Stimulated activated naive CD8-positive, alpha-beta T cell treated with anti-CD3 and anti-CD28 coated beads, Interleukin-15, amount 100 ng/mL, for 72 hours (primary cell): ENCODE measurements at regions not wholly inside any gene's neighbourhood (a gene's known extent, or its start where the extent isn't known, plus 50 kb on each side); places are given as distances from the start of the nearest gene placed in this dataset.
A peak's percentile ranks its signal among the peaks of the same experiment; 100 is the strongest.

Experiments
- ATAC-seq: fragments of 150-1000 bp; cut with Tn5 transposase; 2 replicates; pipeline ENCODE4 v1.10.0; 2021; ENCODE audit warnings: mild to moderate bottlenecking, moderate library complexity
- DNase-seq, 2 donors: peaks; one replicate each; pipeline ENCODE4 v3.0.0; 2021 to 2022
- H3K27ac Mint-ChIP-seq, 2 donors: one replicate each; pipeline ENCODE4 v1.8.0; 2022; ENCODE audit warnings: mild to moderate bottlenecking in 2 of 2, mixed read lengths in 2 of 2, moderate library complexity in 2 of 2
- H3K27me3 Mint-ChIP-seq: one replicate; pipeline ENCODE4 v1.8.0; 2022; ENCODE audit warnings: mixed read lengths
- H3K4me1 Mint-ChIP-seq: one replicate; pipeline ENCODE4 v1.8.0; 2022; ENCODE audit warnings: mild to moderate bottlenecking, mixed read lengths
- H3K4me3 Mint-ChIP-seq, 2 donors: one replicate each; pipeline ENCODE4 v1.8.0; 2022; ENCODE audit warnings: mild to moderate bottlenecking in 2 of 2, mixed read lengths in 2 of 2, moderate library complexity in 1 of 2
- H3K9me3 Mint-ChIP-seq, 2 donors: one replicate each; pipeline ENCODE4 v1.8.0; 2022; ENCODE audit warnings: mixed read lengths in 2 of 2

GRCh38 chr14:56745097-56745496 lies 65.2 kb downstream of the OTX2 start:
- Mint-ChIP-seq H3K9me3 (no peaks in the 10 kb centered on the region), H3K27ac (no peak overlapping the region), H3K4me1 (no peaks in the 10 kb centered on the region), H3K27me3 (peaks cover 11% of the 10 kb centered on the region), H3K4me3 (no peak overlapping the region)
- DNase-seq (no peak), ATAC-seq (no peak)

- H3K4me3 Mint-ChIP-seq: no peak overlapping the region
These were observed 66.3 kb downstream of the OTX2 start for GRCh38 chr14:56744016-56744415.

GRCh38 chr14:56742391-56742878 lies 67.8 kb downstream of the OTX2 start:
- no peaks in the 10 kb centered on the region for H3K9me3 Mint-ChIP-seq
- no peak for DNase-seq
- no peaks in the 10 kb centered on the region for H3K27me3 Mint-ChIP-seq
- no peak overlapping the region for H3K27ac Mint-ChIP-seq
- ATAC-seq: no peak
- no peaks in the 10 kb centered on the region for H3K4me1 Mint-ChIP-seq
- no peak overlapping the region for H3K4me3 Mint-ChIP-seq

More at GRCh38 chr14:56744016-56744415, 66.3 kb downstream of the OTX2 start:
- ATAC-seq: no peak
- no peak overlapping the region for H3K27ac Mint-ChIP-seq
- H3K27me3 Mint-ChIP-seq: peaks cover under 1% of the 10 kb centered on the region
- no peaks in the 10 kb centered on the region for H3K9me3 Mint-ChIP-seq
- no peak for DNase-seq
- H3K4me1 Mint-ChIP-seq: no peaks in the 10 kb centered on the region

- Mint-ChIP-seq H3K9me3 (no peaks in the 10 kb centered on the region), H3K4me1 (no peaks in the 10 kb centered on the region), H3K27me3 (no peaks in the 10 kb centered on the region), H3K4me3 (no peak overlapping the region), H3K27ac (no peak overlapping the region)
- ATAC-seq (no peak), DNase-seq (no peak)
These were observed 69.0 kb downstream of the OTX2 start for GRCh38 chr14:56741325-56741724.

GRCh38 chr14:56738020-56738419 lies 72.3 kb downstream of the OTX2 start:
- Mint-ChIP-seq H3K4me1 (no peaks in the 10 kb centered on the region), H3K4me3 (no peak overlapping the region), H3K27ac (peak overlapping the region in 1 of 2 donors; percentile 19), H3K9me3 (no peaks in the 10 kb centered on the region), H3K27me3 (peaks cover 14% of the 10 kb centered on the region)
- DNase-seq: no peak
- ATAC-seq: no peak

- no peaks in the 10 kb centered on the region for H3K9me3 Mint-ChIP-seq
- peaks cover 39% of the 10 kb centered on the region for H3K27me3 Mint-ChIP-seq
- ATAC-seq (no peak), DNase-seq (no peak)
- no peaks in the 10 kb centered on the region for H3K4me1 Mint-ChIP-seq
- H3K27ac Mint-ChIP-seq: no peak overlapping the region
- no peak overlapping the region for H3K4me3 Mint-ChIP-seq
These were observed 76.9 kb downstream of the OTX2 start for GRCh38 chr14:56733396-56733795.

GRCh38 chr14:56731187-56731586 lies 79.1 kb downstream of the OTX2 start:
- H3K4me3 Mint-ChIP-seq: no peak overlapping the region
- H3K27me3 Mint-ChIP-seq: peaks cover 47% of the 10 kb centered on the region
- no peaks in the 10 kb centered on the region for H3K9me3 Mint-ChIP-seq
- H3K4me1 Mint-ChIP-seq: no peaks in the 10 kb centered on the region
- ATAC-seq: no peak
- no peak overlapping the region for H3K27ac Mint-ChIP-seq
- DNase-seq: no peak

GRCh38 chr14:56730538-56731145 lies 79.6 kb downstream of the OTX2 start:
- peak overlapping the region in 1 of 2 donors; percentile 54 for H3K27ac Mint-ChIP-seq
- H3K4me3 Mint-ChIP-seq: no peak overlapping the region
- no peaks in the 10 kb centered on the region for H3K9me3 Mint-ChIP-seq
- peaks cover 47% of the 10 kb centered on the region for H3K27me3 Mint-ChIP-seq
- ATAC-seq (no peak), DNase-seq (no peak)
- H3K4me1 Mint-ChIP-seq: no peaks in the 10 kb centered on the region

- no peaks in the 10 kb centered on the region for H3K4me1 Mint-ChIP-seq
- DNase-seq: no peak
- ATAC-seq: no peak
- H3K4me3 Mint-ChIP-seq: no peak overlapping the region
- H3K27ac Mint-ChIP-seq: no peak overlapping the region
- H3K27me3 Mint-ChIP-seq: peaks cover 42% of the 10 kb centered on the region
- H3K9me3 Mint-ChIP-seq: no peaks in the 10 kb centered on the region
These were observed 86.3 kb downstream of the OTX2 start for GRCh38 chr14:56724013-56724412.

GRCh38 chr14:56723418-56723817 lies 86.9 kb downstream of the OTX2 start:
- ATAC-seq (no peak), DNase-seq (no peak)
- Mint-ChIP-seq H3K4me3 (no peak overlapping the region), H3K27ac (no peak overlapping the region), H3K4me1 (no peaks in the 10 kb centered on the region), H3K9me3 (no peaks in the 10 kb centered on the region), H3K27me3 (peaks cover 48% of the 10 kb centered on the region)

- H3K27me3 Mint-ChIP-seq: peaks cover 42% of the 10 kb centered on the region
- ATAC-seq: no peak
- no peaks in the 10 kb centered on the region for H3K4me1 Mint-ChIP-seq
- no peaks in the 10 kb centered on the region for H3K9me3 Mint-ChIP-seq
- no peak overlapping the region for H3K4me3 Mint-ChIP-seq
- DNase-seq: no peak
- no peak overlapping the region for H3K27ac Mint-ChIP-seq
These were observed 89.4 kb downstream of the OTX2 start for GRCh38 chr14:56720703-56721460.

GRCh38 chr14:56718312-56718711 lies 92.0 kb downstream of the OTX2 start:
- ATAC-seq (no peak), DNase-seq (no peak)
- H3K4me1 Mint-ChIP-seq: no peaks in the 10 kb centered on the region
- no peaks in the 10 kb centered on the region for H3K9me3 Mint-ChIP-seq
- peaks cover 31% of the 10 kb centered on the region for H3K27me3 Mint-ChIP-seq
- no peak overlapping the region for H3K4me3 Mint-ChIP-seq
- no peak overlapping the region for H3K27ac Mint-ChIP-seq

- peaks cover 29% of the 10 kb centered on the region for H3K27me3 Mint-ChIP-seq
- DNase-seq (no peak), ATAC-seq (no peak)
- H3K9me3 Mint-ChIP-seq: no peaks in the 10 kb centered on the region
- no peaks in the 10 kb centered on the region for H3K4me1 Mint-ChIP-seq
- no peak overlapping the region for H3K4me3 Mint-ChIP-seq
- H3K27ac Mint-ChIP-seq: no peak overlapping the region
These were observed 93.6 kb downstream of the OTX2 start for GRCh38 chr14:56716705-56717104.

- Mint-ChIP-seq H3K9me3 (no peaks in the 10 kb centered on the region), H3K4me3 (no peak overlapping the region), H3K27me3 (peaks cover 24% of the 10 kb centered on the region), H3K27ac (no peak overlapping the region), H3K4me1 (no peaks in the 10 kb centered on the region)
- DNase-seq (no peak), ATAC-seq (no peak)
These were observed 94.3 kb downstream of the OTX2 start for GRCh38 chr14:56715938-56716337.

GRCh38 chr14:56709201-56709600 lies 101.1 kb downstream of the OTX2 start:
- peaks cover 39% of the 10 kb centered on the region for H3K27me3 Mint-ChIP-seq
- H3K4me1 Mint-ChIP-seq: no peaks in the 10 kb centered on the region
- H3K27ac Mint-ChIP-seq: no peak overlapping the region
- ATAC-seq (no peak), DNase-seq (no peak)
- no peak overlapping the region for H3K4me3 Mint-ChIP-seq
- no peaks in the 10 kb centered on the region for H3K9me3 Mint-ChIP-seq

- DNase-seq: no peak
- H3K27ac Mint-ChIP-seq: no peak overlapping the region
- H3K27me3 Mint-ChIP-seq: peaks cover 40% of the 10 kb centered on the region
- no peaks in the 10 kb centered on the region for H3K4me1 Mint-ChIP-seq
- no peaks in the 10 kb centered on the region for H3K9me3 Mint-ChIP-seq
- ATAC-seq: no peak
- no peak overlapping the region for H3K4me3 Mint-ChIP-seq
These were observed 101.6 kb downstream of the OTX2 start for GRCh38 chr14:56708704-56709103.
